Stomach (tissue), 4 donors: ENCODE measurements at regions not wholly inside any gene's neighbourhood (a gene's known extent, or its start where the extent isn't known, plus 50 kb on each side); places are given as distances from the start of the nearest gene placed in this dataset.

ENCODE experiments used
- CTCF ChIP-seq, 7 experiments: fragments of 450-650 bp in 4 of 7; fragments of 200-600 bp in 3 of 7; sonication (generic) in 3 of 7; IDR thresholded peaks; one replicate each; pipeline ENCODE4 v1.5.1; 2016 to 2019; ENCODE audit warnings: antibody characterized with exemption in 7 of 7, control low read depth in 2 of 7, mild to moderate bottlenecking in 1 of 7
- POLR2A ChIP-seq, 4 donors: fragments of 450-650 bp; IDR thresholded peaks; one replicate each; pipeline ENCODE4 v1.6.1; 2016; ENCODE audit warnings: antibody characterized with exemption in 4 of 4, control low read depth in 2 of 4, mild to moderate bottlenecking in 1 of 4, moderate library complexity in 1 of 4
- POLR2AphosphoS5 ChIP-seq, 3 donors: sonication (generic); formaldehyde crosslinking; IDR thresholded peaks; one replicate each; pipeline ENCODE4 v1.6.1; 2016; ENCODE audit warnings: antibody characterized with exemption in 3 of 3

DNA sequence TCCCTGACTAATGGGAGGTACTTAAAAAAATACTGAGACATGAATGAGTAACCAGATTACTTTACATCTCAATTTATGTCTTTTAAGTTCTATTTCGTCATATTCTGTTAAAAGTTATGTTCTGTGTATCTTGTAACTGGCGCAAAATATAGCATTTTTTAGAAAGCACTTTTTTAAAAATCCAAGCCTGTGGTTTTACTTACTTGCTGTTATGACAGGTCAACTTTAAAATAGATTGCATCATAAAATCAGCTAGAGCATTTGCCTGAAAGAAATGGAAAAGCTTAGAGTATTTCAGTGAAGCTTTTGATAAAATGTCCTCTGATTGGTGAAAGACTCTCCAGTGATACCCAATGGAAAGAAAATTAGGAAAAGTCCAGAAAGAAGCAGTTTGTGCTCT is 1892.3 kb upstream of the TENM3 start:
- no peak for TF ChIP-seq POLR2AphosphoS5 (IDR thresholded peaks at IDR 0.05)
- TF ChIP-seq CTCF (IDR thresholded peaks at IDR 0.05), result no peak
- TF ChIP-seq POLR2A (IDR thresholded peaks at IDR 0.05), result no peak
